OCI-LY1 (cell line): ENCODE measurements at regions not wholly inside any gene's neighbourhood (a gene's known extent, or its start where the extent isn't known, plus 50 kb on each side); places are given as distances from the start of the nearest gene placed in this dataset.
"Not testable (repeated sequence)": the region's sequence is repeated elsewhere in the genome, so short reads cannot be mapped to it uniquely, and the experiment has no call there.

Source experiments
- H2AFZ ChIP-seq: fragments of 200-600 bp; sonication (generic), shearing (Covaris generic); 2 replicates; pipeline ENCODE4 v1.6.0; 2014; ENCODE audit warnings: antibody characterized with exemption, mild to moderate bottlenecking, low read length
- H3F3A ChIP-seq: fragments of 200-600 bp; sonication (generic), shearing (Covaris generic); 2 replicates; pipeline ENCODE4 v1.6.0; 2014; ENCODE audit warnings: mild to moderate bottlenecking, antibody characterized with exemption, low read length, moderate library complexity; ENCODE audit not compliant: insufficient read depth
- H3K27ac ChIP-seq: fragments of 200-600 bp; sonication (generic); 2 replicates; pipeline ENCODE4 v1.5.1; 2014; ENCODE audit warnings: low read length, mixed run types, mild to moderate bottlenecking, low read depth; ENCODE audit not compliant: poor library complexity, severe bottlenecking
- H3K27me3 ChIP-seq: fragments of 200-600 bp; sonication (generic); 2 replicates; pipeline ENCODE4 v1.6.0; 2014; ENCODE audit warnings: antibody characterized with exemption, mild to moderate bottlenecking, low read length, moderate library complexity; ENCODE audit not compliant: insufficient read depth
- H3K36me3 ChIP-seq: fragments of 200-600 bp; sonication (generic); 2 replicates; pipeline ENCODE4 v1.6.1; 2014; ENCODE audit warnings: mild to moderate bottlenecking, antibody characterized with exemption, low read length, moderate library complexity, mixed read lengths; ENCODE audit not compliant: insufficient read depth
- H3K4me1 ChIP-seq: fragments of 200-600 bp; sonication (generic); 2 replicates; pipeline ENCODE4 v1.5.1; 2014; ENCODE audit warnings: mild to moderate bottlenecking, low read length, moderate library complexity; ENCODE audit not compliant: insufficient read depth, severe bottlenecking
- H3K4me2 ChIP-seq: fragments of 200-600 bp; sonication (generic), shearing (Covaris generic); 2 replicates; pipeline ENCODE4 v1.6.1; 2014; ENCODE audit warnings: low read length
- H3K4me3 ChIP-seq: fragments of 200-600 bp; sonication (generic); 2 replicates; pipeline ENCODE4 v1.5.1; 2014; ENCODE audit warnings: low read length, low read depth, mild to moderate bottlenecking, mixed read lengths; ENCODE audit not compliant: poor library complexity, severe bottlenecking
- H3K79me2 ChIP-seq: fragments of 200-600 bp; shearing (Covaris generic); 2 replicates; pipeline ENCODE4 v1.6.1; 2016; ENCODE audit warnings: mixed run types, low read length, mixed read lengths; ENCODE audit not compliant: insufficient read depth
- H3K9ac ChIP-seq: fragments of 200-600 bp; sonication (generic), shearing (Covaris generic); 2 replicates; pipeline ENCODE4 v1.6.1; 2014; ENCODE audit warnings: mild to moderate bottlenecking, low read length, mixed read lengths
- H3K9me2 ChIP-seq: fragments of 200-600 bp; sonication (generic), shearing (Covaris generic); 2 replicates; pipeline ENCODE4 v1.6.1; 2014; ENCODE audit warnings: low read depth, mild to moderate bottlenecking, low read length, mixed read lengths
- H3K9me3 ChIP-seq: fragments of 200-600 bp; shearing (Covaris generic); 2 replicates; pipeline ENCODE4 v1.6.1; 2014; ENCODE audit warnings: low read length, mixed read lengths
- H4K20me1 ChIP-seq: fragments of 200-600 bp; sonication (generic), shearing (Covaris generic); 2 replicates; pipeline ENCODE4 v1.6.0; 2016; ENCODE audit warnings: mild to moderate bottlenecking, low read length; ENCODE audit not compliant: insufficient read depth
- CTCF ChIP-seq: fragments of 200-600 bp; sonication (generic), shearing (Covaris generic); IDR thresholded peaks from 2 replicates; pipeline ENCODE4 v1.5.1; 2017; ENCODE audit warnings: mild to moderate bottlenecking, antibody characterized with exemption, low read length, moderate library complexity, mixed read lengths
- EZH2 ChIP-seq: fragments of 200-600 bp; sonication (generic), shearing (Covaris generic); IDR thresholded peaks from 2 replicates; pipeline ENCODE4 v1.8.0; 2017; ENCODE audit warnings: borderline replicate concordance, mixed run types, mild to moderate bottlenecking, antibody characterized with exemption, low read length, moderate library complexity, mixed read lengths

- H3K27me3 ChIP-seq: no peaks in the 10 kb centered on the region
- no peak overlapping the region for H3K4me2 ChIP-seq
- no peak overlapping the region for H3K4me3 ChIP-seq
- H3K27ac ChIP-seq: no peak overlapping the region
- H3K4me1 ChIP-seq: no peaks in the 10 kb centered on the region
- no peaks in the 10 kb centered on the region for H4K20me1 ChIP-seq
- H3K9me2 ChIP-seq: no peaks in the 10 kb centered on the region
- no peak for TF ChIP-seq CTCF
- H2AFZ ChIP-seq: no peak overlapping the region
- no peaks in the 10 kb centered on the region for H3F3A ChIP-seq
- no peaks in the 10 kb centered on the region for H3K36me3 ChIP-seq
- no peaks in the 10 kb centered on the region for H3K79me2 ChIP-seq
- H3K9ac ChIP-seq: no peak overlapping the region
- no peaks in the 10 kb centered on the region for H3K9me3 ChIP-seq
Measured at GRCh38 chrX:1137531-1137930, 74.9 kb downstream of the CRLF2 start.

DNA sequence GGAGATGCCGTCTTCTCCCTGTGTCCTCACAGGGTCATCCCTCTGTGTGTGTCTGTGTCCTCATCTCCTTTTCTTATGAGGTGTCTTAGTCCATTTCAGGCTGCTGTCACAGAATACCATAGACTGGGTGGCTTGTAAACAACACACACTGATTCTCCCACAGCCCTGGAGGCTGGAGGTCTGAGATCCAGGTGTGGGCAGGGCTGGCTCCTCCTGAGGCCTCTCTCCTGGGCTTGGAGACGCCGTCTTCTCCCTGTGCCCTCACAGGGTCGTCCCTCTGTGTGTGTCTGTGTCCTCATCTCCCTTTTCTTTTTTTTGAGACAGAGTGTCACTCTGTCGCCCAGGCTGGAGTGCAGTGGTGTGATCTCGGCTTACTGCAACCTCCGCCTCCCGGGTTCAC is 75.9 kb downstream of the CRLF2 start:
- H3K9ac ChIP-seq, H3F3A ChIP-seq, H3K27ac ChIP-seq, H3K4me1 ChIP-seq, H3K36me3 ChIP-seq, H4K20me1 ChIP-seq, H3K4me3 ChIP-seq, H2AFZ ChIP-seq, H3K9me2 ChIP-seq, H3K79me2 ChIP-seq, H3K9me3 ChIP-seq, H3K27me3 ChIP-seq, H3K4me2 ChIP-seq: not testable (repeated sequence)

GRCh38 chrX:1134976-1135375 is 77.5 kb downstream of the CRLF2 start:
- H3K79me2 ChIP-seq: no peaks in the 10 kb centered on the region

GRCh38 chrX:1134156-1134555 is 78.3 kb downstream of the CRLF2 start:
- Histone ChIP-seq H4K20me1 (no peaks in the 10 kb centered on the region), H2AFZ (no peak overlapping the region), H3K4me3 (no peak overlapping the region), H3K4me1 (no peaks in the 10 kb centered on the region), H3K4me2 (no peak overlapping the region), H3K79me2 (no peaks in the 10 kb centered on the region), H3K27ac (no peak overlapping the region), H3K9me2 (no peaks in the 10 kb centered on the region), H3K9me3 (no peaks in the 10 kb centered on the region), H3K9ac (no peak overlapping the region), H3K27me3 (no peaks in the 10 kb centered on the region), H3F3A (no peaks in the 10 kb centered on the region), H3K36me3 (no peaks in the 10 kb centered on the region)
- no peak for TF ChIP-seq CTCF
- no peak for TF ChIP-seq EZH2

More at GRCh38 chrX:1134976-1135375, 77.5 kb downstream of the CRLF2 start:
- Histone ChIP-seq H3F3A (no peaks in the 10 kb centered on the region), H3K27me3 (no peaks in the 10 kb centered on the region), H3K9ac (no peak overlapping the region), H3K9me2 (no peaks in the 10 kb centered on the region), H3K4me2 (no peak overlapping the region), H3K36me3 (no peaks in the 10 kb centered on the region), H3K9me3 (no peaks in the 10 kb centered on the region), H2AFZ (no peak overlapping the region), H3K4me3 (no peak overlapping the region), H4K20me1 (no peaks in the 10 kb centered on the region), H3K27ac (no peak overlapping the region), H3K4me1 (no peaks in the 10 kb centered on the region)
- no peak for TF ChIP-seq CTCF
- TF ChIP-seq EZH2: no peak
